Stimulated activated CD8-positive, alpha-beta memory T cell treated with anti-CD3 and anti-CD28 coated beads, Interleukin-4, amount 100 ng/mL, for 4 hours (primary cell): ENCODE measurements at regions not wholly inside any gene's neighbourhood (a gene's known extent, or its start where the extent isn't known, plus 50 kb on each side); places are given as distances from the start of the nearest gene placed in this dataset.

Experiments used
- DNase-seq, 2 donors: peaks; one replicate each; pipeline ENCODE4 v3.0.0-alpha.2; 2020; ENCODE audit warnings: low read depth in 2 of 2, low spot score in 1 of 2

GRCh38 chr18:41703744-41704530 is 251.1 kb upstream of the PIK3C3 start:
- DNase-seq: no peak

- DNase-seq: no peak
Measured at GRCh38 chr18:41700416-41700815, 254.6 kb upstream of the PIK3C3 start.

- no peak for DNase-seq
Measured at GRCh38 chr18:41695441-41695840, 259.6 kb upstream of the PIK3C3 start.

- no peak for DNase-seq
Measured at GRCh38 chr18:41693008-41693407, 262.0 kb upstream of the PIK3C3 start.

GRCh38 chr18:41690332-41691127 is 264.5 kb upstream of the PIK3C3 start:
- no peak for DNase-seq

GRCh38 chr18:41687138-41687537 is 267.9 kb upstream of the PIK3C3 start:
- DNase-seq: no peak

- no peak for DNase-seq
Measured at GRCh38 chr18:41681138-41681880, 273.7 kb upstream of the PIK3C3 start.

- no peak for DNase-seq
Measured at GRCh38 chr18:41674506-41674905, 280.5 kb upstream of the PIK3C3 start.

- no peak for DNase-seq
Measured at GRCh38 chr18:41666231-41666630, 288.8 kb upstream of the PIK3C3 start.

GRCh38 chr18:41665210-41665609 is 289.8 kb upstream of the PIK3C3 start:
- no peak for DNase-seq

- DNase-seq: no peak
Measured at GRCh38 chr18:41660654-41661053, 294.4 kb upstream of the PIK3C3 start.

- no peak for DNase-seq
Measured at GRCh38 chr18:41659438-41660130, 295.4 kb upstream of the PIK3C3 start.

GRCh38 chr18:41657189-41657588 is 297.8 kb upstream of the PIK3C3 start:
- no peak for DNase-seq

- no peak for DNase-seq
Measured at GRCh38 chr18:41655074-41655473, 300.0 kb upstream of the PIK3C3 start.

- no peak for DNase-seq
Measured at GRCh38 chr18:41647914-41648313, 307.1 kb upstream of the PIK3C3 start.

- no peak for DNase-seq
Measured at GRCh38 chr18:41646915-41647620, 308.0 kb upstream of the PIK3C3 start.

GRCh38 chr18:41645589-41646360 is 309.3 kb upstream of the PIK3C3 start:
- no peak for DNase-seq

- no peak for DNase-seq
Measured at GRCh38 chr18:41644466-41644865, 310.6 kb upstream of the PIK3C3 start.

- DNase-seq: no peak
Measured at GRCh38 chr18:41643427-41643826, 311.6 kb upstream of the PIK3C3 start.

- DNase-seq: no peak
Measured at GRCh38 chr18:41642756-41643155, 312.3 kb upstream of the PIK3C3 start.
